A673 (cell line): ENCODE measurements at regions not wholly inside any gene's neighbourhood (a gene's known extent, or its start where the extent isn't known, plus 50 kb on each side); places are given as distances from the start of the nearest gene placed in this dataset.

Experiments used
- EZH2 ChIP-seq: fragments of 200-600 bp; sonication (generic); IDR thresholded peaks from 2 replicates; pipeline ENCODE4 v1.6.1; 2017; ENCODE audit warnings: borderline replicate concordance, low read depth, mild to moderate bottlenecking, mixed read lengths, antibody characterized with exemption, low read length; ENCODE audit not compliant: poor library complexity, severe bottlenecking
- TF ChIP-seq, protein P1 (sequence below): fragments of 300-800, 200-600 bp; sonication (generic); conservative IDR thresholded peaks from 2 replicates; pipeline ENCODE4 v1.5.1; 2017; ENCODE audit warnings: low read depth, mild to moderate bottlenecking, antibody characterized with exemption, low read length, moderate library complexity, mixed read lengths

- TF ChIP-seq, protein P1, sequence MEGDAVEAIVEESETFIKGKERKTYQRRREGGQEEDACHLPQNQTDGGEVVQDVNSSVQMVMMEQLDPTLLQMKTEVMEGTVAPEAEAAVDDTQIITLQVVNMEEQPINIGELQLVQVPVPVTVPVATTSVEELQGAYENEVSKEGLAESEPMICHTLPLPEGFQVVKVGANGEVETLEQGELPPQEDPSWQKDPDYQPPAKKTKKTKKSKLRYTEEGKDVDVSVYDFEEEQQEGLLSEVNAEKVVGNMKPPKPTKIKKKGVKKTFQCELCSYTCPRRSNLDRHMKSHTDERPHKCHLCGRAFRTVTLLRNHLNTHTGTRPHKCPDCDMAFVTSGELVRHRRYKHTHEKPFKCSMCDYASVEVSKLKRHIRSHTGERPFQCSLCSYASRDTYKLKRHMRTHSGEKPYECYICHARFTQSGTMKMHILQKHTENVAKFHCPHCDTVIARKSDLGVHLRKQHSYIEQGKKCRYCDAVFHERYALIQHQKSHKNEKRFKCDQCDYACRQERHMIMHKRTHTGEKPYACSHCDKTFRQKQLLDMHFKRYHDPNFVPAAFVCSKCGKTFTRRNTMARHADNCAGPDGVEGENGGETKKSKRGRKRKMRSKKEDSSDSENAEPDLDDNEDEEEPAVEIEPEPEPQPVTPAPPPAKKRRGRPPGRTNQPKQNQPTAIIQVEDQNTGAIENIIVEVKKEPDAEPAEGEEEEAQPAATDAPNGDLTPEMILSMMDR: no peak
- no peak for TF ChIP-seq EZH2
Observed at GRCh38 chr13:82636119-82636518, 1246.2 kb downstream of the SLITRK1 start.
